Activated CD4-positive, alpha-beta memory T cell treated with anti-CD3 and anti-CD28 coated beads, Interleukin-2, amount 10 ng/mL, durations not matched to agents 7 days and 5 days (primary cell): ENCODE measurements at regions not wholly inside any gene's neighbourhood (a gene's known extent, or its start where the extent isn't known, plus 50 kb on each side); places are given as distances from the start of the nearest gene placed in this dataset.
"Not testable (repeated sequence)": the region's sequence is repeated elsewhere in the genome, so short reads cannot be mapped to it uniquely, and the experiment has no call there.

Source experiments
- CTCF ChIA-PET: fragments of 350-600 bp; sonication (Branson Sonifier 250); formaldehyde crosslinking; loops from one replicate; lab custom pipeline; 2021; ENCODE audit warnings: antibody characterized with exemption, inconsistent platforms; lab: Charles Lee
- POLR2A ChIA-PET: fragments of 350-600 bp; sonication (Branson Sonifier 250); formaldehyde crosslinking; loops from one replicate; lab custom pipeline; 2021; ENCODE audit warnings: antibody characterized with exemption; lab: Charles Lee
- DNase-seq: peaks from one replicate; pipeline ENCODE4 v3.0.0-alpha.2; 2020
- H3K27ac Mint-ChIP-seq: one replicate; pipeline ENCODE4 v1.8.0; 2021; ENCODE audit warnings: mild to moderate bottlenecking, mixed read lengths
- H3K27me3 Mint-ChIP-seq: one replicate; pipeline ENCODE4 v1.8.0; 2021; ENCODE audit warnings: mixed read lengths
- H3K36me3 Mint-ChIP-seq: one replicate; pipeline ENCODE4 v1.8.0; 2021; ENCODE audit warnings: low read depth, mixed read lengths
- H3K4me1 Mint-ChIP-seq: one replicate; pipeline ENCODE4 v1.8.0; 2021; ENCODE audit warnings: mixed read lengths
- H3K4me3 Mint-ChIP-seq: one replicate; pipeline ENCODE4 v1.8.0; 2021; ENCODE audit warnings: mild to moderate bottlenecking, mixed read lengths
- H3K9me3 Mint-ChIP-seq: one replicate; pipeline ENCODE4 v1.8.0; 2021; ENCODE audit warnings: mixed read lengths

DNA sequence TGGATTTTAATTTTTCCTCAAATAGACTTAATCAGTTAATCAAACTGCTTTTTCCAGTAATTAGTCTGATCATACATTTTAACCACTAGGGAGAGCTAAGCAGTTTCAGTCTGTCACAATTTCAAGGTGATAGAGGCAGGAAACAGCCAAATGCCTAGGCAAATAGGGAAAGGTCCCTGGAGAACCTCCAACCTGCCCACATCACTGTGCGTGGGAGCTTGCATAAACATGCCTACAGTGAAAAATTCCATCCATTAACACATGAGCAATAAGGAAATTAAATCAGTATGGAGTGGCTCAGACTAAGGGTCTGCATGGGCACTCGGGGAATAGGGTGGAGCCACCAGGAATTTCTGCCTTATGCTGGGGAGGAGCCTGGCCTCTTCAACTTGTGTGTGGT, 74.6 kb downstream of the AASDHPPT start:
- Mint-ChIP-seq H3K4me3 (no peak overlapping the region), H3K27me3 (peaks cover 7% of the 10 kb centered on the region), H3K27ac (no peak overlapping the region), H3K4me1 (no peaks in the 10 kb centered on the region), H3K36me3 (no peaks in the 10 kb centered on the region), H3K9me3 (peaks cover 1% of the 10 kb centered on the region)
- CTCF ChIA-PET, result interaction anchor here (1.2 to 1.5 kb wide), 2 partner anchors 8 to 10 kb away, joined by 3 read pairs; no protein-coding TSS in a partner anchor
- no peak for DNase-seq
- POLR2A ChIA-PET, result no interaction called here

DNA sequence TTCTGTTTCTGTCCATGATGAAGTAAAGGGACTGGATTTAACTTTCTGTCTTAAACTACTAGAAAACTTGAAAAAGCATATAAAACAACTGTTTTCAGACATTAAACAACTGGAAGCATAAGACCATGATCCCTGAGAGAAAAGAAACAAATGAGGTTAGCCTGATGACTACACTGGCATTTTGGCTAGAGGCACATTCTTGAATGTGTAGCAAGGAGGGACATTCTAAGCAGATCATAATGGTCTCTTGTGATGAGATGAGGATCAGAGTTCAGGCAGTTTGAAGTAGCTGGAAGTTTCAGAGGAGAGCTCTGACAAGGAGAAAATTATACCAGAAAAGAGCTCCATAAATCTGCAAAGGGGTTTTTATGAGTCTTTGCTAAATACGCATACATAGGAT, 75.4 kb downstream of the AASDHPPT start:
- peaks cover 7% of the 10 kb centered on the region for H3K27me3 Mint-ChIP-seq
- no peak overlapping the region for H3K4me3 Mint-ChIP-seq
- no peaks in the 10 kb centered on the region for H3K9me3 Mint-ChIP-seq
- H3K27ac Mint-ChIP-seq, result no peak overlapping the region
- H3K36me3 Mint-ChIP-seq, result no peaks in the 10 kb centered on the region
- CTCF ChIA-PET, result interaction anchor here (1.5 kb wide), 1 partner anchor 7 kb away, joined by 3 read pairs; no protein-coding TSS in a partner anchor
- H3K4me1 Mint-ChIP-seq, result no peaks in the 10 kb centered on the region
- no peak for DNase-seq
- POLR2A ChIA-PET, result no interaction called here

DNA sequence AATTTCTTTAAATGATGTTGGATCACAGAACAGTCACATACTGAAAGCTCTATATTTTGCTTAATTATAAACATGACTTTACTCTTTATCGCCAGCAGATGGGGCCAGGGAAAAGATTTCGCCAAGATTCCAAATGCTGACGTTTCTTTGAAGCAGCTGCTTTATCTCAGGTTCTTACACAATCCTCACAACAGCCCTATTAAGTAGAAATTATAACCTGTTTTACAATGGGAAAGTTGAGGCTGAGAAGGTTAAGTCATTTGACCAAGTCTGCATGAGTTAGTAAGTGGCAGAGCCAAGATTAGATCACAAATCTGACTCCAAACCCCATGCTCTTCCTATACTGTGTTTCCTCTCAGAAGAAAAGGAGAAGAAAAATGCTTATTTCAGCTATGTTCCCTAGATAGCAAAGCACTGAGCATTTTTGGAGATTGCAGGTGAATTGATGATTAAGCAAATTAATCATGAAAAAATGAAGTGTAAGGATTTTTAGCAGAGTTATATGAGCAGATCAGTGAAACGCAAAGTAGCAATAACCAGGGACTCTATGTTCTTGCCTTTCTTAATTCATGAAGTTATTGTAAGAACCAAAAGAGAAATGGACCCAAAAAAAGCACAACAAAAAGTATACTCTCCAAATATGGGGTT, 79.0 kb downstream of the AASDHPPT start:
- ChIA-PET CTCF (interaction anchor here (1.1 kb wide), 1 partner anchor 56 kb away, joined by 3 read pairs; no protein-coding TSS in a partner anchor), POLR2A (no interaction called here)
- H3K4me1 Mint-ChIP-seq, result peaks cover 6% of the 10 kb centered on the region
- peaks cover 5% of the 10 kb centered on the region for H3K27me3 Mint-ChIP-seq
- no peak overlapping the region for H3K4me3 Mint-ChIP-seq
- H3K36me3 Mint-ChIP-seq, result no peaks in the 10 kb centered on the region
- no peak for DNase-seq
- H3K27ac Mint-ChIP-seq, result no peak overlapping the region
- H3K9me3 Mint-ChIP-seq, result peaks cover 3% of the 10 kb centered on the region

DNA sequence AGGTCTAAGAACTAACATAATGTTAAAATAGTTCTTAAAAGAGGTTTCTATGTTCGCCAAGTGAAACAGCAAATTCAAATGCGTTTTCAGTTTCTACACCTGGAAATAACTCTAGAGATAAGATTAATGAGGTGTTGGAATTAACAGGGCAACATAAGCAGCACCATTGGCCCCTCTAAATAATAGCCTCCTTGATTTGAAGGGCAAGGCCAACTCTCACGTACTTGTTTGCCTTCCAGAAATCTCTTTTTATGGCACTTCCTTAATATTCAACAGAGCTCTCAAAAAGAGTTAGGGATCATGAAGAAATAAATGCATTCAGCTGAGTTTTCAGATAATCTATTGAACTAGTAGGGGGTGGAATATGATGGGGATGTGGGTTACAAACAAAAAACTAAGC, 80.9 kb downstream of the AASDHPPT start:
- peaks cover 5% of the 10 kb centered on the region for H3K27me3 Mint-ChIP-seq
- peaks cover 3% of the 10 kb centered on the region for H3K9me3 Mint-ChIP-seq
- no peak overlapping the region for H3K4me3 Mint-ChIP-seq
- peaks cover 6% of the 10 kb centered on the region for H3K4me1 Mint-ChIP-seq
- H3K36me3 Mint-ChIP-seq, result no peaks in the 10 kb centered on the region
- H3K27ac Mint-ChIP-seq, result no peak overlapping the region
- DNase-seq, result no peak
- CTCF ChIA-PET, result no interaction called here
- POLR2A ChIA-PET, result no interaction called here

- Mint-ChIP-seq H3K36me3 (no peaks in the 10 kb centered on the region), H3K27ac (no peak overlapping the region), H3K4me3 (no peak overlapping the region), H3K9me3 (peaks cover 3% of the 10 kb centered on the region), H3K4me1 (peaks cover 6% of the 10 kb centered on the region), H3K27me3 (no peaks in the 10 kb centered on the region)
- POLR2A ChIA-PET, result no interaction called here
- no peak for DNase-seq
- CTCF ChIA-PET, result interaction anchor here (1.1 kb wide), 1 partner anchor 8 kb away, joined by 3 read pairs; no protein-coding TSS in a partner anchor
Measured at GRCh38 chr11:106159836-106160235, 82.4 kb downstream of the AASDHPPT start.

- ChIA-PET CTCF (interaction anchor here (1.1 kb wide), 1 partner anchor 9 kb away, joined by 3 read pairs; no protein-coding TSS in a partner anchor), POLR2A (no interaction called here)
- DNase-seq, result no peak
- H3K27ac Mint-ChIP-seq, result no peak overlapping the region
- no peaks in the 10 kb centered on the region for H3K27me3 Mint-ChIP-seq
- no peaks in the 10 kb centered on the region for H3K36me3 Mint-ChIP-seq
- no peak overlapping the region for H3K4me3 Mint-ChIP-seq
- H3K9me3 Mint-ChIP-seq, result peaks cover 3% of the 10 kb centered on the region
- H3K4me1 Mint-ChIP-seq, result peaks cover 6% of the 10 kb centered on the region
Measured at GRCh38 chr11:106160494-106160893, 83.0 kb downstream of the AASDHPPT start.

- CTCF ChIA-PET, result interaction anchor here (1.2 kb wide), 1 partner anchor 11 kb away, joined by 3 read pairs; no protein-coding TSS in a partner anchor
- peaks cover 7% of the 10 kb centered on the region for H3K9me3 Mint-ChIP-seq
- DNase-seq, result no peak
Measured at GRCh38 chr11:106161775-106162634, 84.5 kb downstream of the AASDHPPT start.

GRCh38 chr11:106167085-106167484, 89.6 kb downstream of the AASDHPPT start:
- Mint-ChIP-seq H3K4me3 (no peak overlapping the region), H3K9me3 (peaks cover 3% of the 10 kb centered on the region), H3K27me3 (no peaks in the 10 kb centered on the region), H3K36me3 (no peaks in the 10 kb centered on the region), H3K27ac (no peak overlapping the region), H3K4me1 (no peaks in the 10 kb centered on the region)
- ChIA-PET CTCF (no interaction called here), POLR2A (no interaction called here)
- no peak for DNase-seq

More at GRCh38 chr11:106161775-106162634, 84.5 kb downstream of the AASDHPPT start:
- Mint-ChIP-seq H3K36me3 (no peaks in the 10 kb centered on the region), H3K4me3 (no peak overlapping the region), H3K4me1 (peaks cover 6% of the 10 kb centered on the region), H3K27ac (no peak overlapping the region), H3K27me3 (no peaks in the 10 kb centered on the region)
- POLR2A ChIA-PET, result no interaction called here

DNA sequence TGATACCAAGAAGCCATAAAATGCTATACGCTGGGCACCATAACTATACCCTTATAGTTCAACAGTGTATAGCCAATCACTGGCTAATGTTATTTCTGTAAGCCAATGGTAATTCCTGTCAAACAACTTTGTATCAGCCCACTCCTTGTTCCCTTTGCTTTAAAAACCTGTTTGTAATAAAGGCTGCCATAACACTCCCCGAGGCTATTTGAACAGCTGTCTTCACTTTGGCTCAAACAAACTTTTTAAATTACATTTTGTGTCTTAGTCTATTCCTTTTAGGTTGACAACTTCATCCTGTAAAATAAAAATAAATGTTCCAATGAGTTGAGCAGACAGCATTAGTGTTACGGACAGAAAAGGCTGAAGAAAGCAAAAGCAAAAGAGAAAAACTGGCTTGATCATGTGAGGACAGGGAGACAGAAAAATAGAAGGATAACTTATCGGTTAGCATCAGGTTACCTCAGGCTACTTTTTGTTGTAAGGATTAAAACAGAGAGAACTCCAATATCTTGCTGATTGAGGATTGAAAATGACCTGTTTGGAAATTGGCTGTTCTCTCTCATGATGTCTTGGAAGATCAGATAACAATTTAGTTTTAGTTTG, 95.0 kb downstream of the AASDHPPT start:
- no peak for DNase-seq
- Mint-ChIP-seq H3K4me1 (no peaks in the 10 kb centered on the region), H3K27ac (no peak overlapping the region), H3K36me3 (no peaks in the 10 kb centered on the region), H3K9me3 (no peaks in the 10 kb centered on the region), H3K27me3 (no peaks in the 10 kb centered on the region), H3K4me3 (no peak overlapping the region)
- ChIA-PET POLR2A (no interaction called here), CTCF (no interaction called here)

DNA sequence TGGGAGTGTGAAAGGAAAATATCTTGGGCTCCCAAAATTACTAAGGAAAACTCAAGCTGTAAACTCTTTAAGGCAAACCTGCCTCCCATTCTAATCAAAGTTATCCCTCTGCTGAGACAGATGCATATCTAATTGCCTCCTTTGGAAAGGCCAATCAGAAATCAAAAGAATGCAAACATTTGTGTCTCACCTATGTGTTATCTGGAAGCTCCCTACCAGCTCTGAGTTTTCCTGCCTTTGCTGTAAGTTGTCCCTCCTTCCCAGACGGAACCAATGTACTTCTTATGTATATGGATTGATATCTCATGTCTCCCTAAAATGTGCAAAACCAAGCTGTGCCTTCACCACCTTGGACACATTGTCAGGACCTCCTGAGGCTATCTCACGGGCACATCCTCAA, 95.8 kb downstream of the AASDHPPT start:
- no peaks in the 10 kb centered on the region for H3K36me3 Mint-ChIP-seq
- H3K27ac Mint-ChIP-seq, result no peak overlapping the region
- H3K4me3 Mint-ChIP-seq, result no peak overlapping the region
- POLR2A ChIA-PET, result no interaction called here
- no peaks in the 10 kb centered on the region for H3K4me1 Mint-ChIP-seq
- CTCF ChIA-PET, result no interaction called here
- H3K9me3 Mint-ChIP-seq, result no peaks in the 10 kb centered on the region
- no peaks in the 10 kb centered on the region for H3K27me3 Mint-ChIP-seq
- no peak for DNase-seq

DNA sequence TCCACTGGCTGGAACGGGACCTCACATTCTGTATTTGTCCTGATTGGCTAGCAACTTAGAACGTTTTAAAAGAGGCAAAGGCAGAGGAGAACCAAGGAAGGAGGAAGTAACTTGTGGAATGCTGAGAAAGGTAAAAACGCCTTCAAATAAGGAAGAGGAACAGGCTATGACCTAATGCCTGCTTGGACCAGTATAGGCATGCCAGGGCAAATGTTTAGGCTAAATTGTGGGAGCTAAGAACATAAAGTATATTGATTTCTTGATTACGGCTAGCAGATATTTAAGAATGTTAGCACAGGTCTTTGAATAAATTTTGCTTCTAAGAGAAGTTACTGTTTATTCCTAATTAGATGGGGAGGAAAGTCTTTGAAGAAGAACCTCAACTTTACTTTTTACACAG, 96.5 kb downstream of the AASDHPPT start:
- H3K27me3 Mint-ChIP-seq, H3K9me3 Mint-ChIP-seq, H3K4me3 Mint-ChIP-seq, POLR2A ChIA-PET, H3K27ac Mint-ChIP-seq, CTCF ChIA-PET, DNase-seq, H3K4me1 Mint-ChIP-seq, H3K36me3 Mint-ChIP-seq: not testable (repeated sequence)

DNA sequence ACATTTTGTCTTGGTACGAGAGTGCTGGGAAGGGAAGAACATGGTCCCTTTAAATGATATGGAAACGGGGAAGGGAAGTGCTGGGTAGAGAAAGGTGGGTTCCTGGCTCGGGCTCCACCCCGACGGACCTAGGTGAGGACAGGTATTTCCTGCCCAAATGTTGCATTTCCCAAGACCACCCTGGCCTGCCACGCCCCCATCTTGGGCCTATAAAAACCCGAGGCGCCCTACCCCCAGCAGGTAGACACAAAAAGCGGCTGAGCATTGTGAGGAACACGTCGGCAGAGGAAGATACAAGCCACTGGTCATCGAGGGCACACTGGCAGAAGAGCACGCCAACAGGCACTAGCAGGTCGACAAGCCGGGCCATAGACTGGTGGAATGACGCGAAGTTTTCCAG, 99.4 kb downstream of the AASDHPPT start:
- Mint-ChIP-seq H3K4me3 (no peak overlapping the region), H3K4me1 (no peaks in the 10 kb centered on the region), H3K36me3 (no peaks in the 10 kb centered on the region), H3K27ac (no peak overlapping the region), H3K9me3 (peaks cover 4% of the 10 kb centered on the region), H3K27me3 (no peaks in the 10 kb centered on the region)
- POLR2A ChIA-PET, result no interaction called here
- DNase-seq, result no peak
- CTCF ChIA-PET, result no interaction called here

DNA sequence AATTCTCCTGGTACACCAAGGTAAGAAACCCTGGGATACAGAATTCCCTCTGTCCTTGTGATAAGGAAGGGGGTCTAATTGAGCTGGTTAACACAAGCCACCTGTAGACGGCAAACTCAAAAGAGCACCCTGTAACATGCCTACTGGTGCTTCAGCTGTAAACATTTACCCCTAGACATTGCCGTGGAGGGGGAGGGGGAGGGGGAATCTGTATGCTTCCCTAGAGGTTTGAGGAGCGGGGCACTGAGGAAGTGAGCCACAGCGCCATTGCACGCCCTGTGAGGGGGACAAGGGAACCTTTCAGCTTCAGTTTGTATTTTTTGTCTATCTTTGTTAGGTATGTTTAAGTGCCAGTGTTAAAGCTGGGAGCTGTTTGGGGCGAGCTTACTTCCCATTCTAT, 99.8 kb downstream of the AASDHPPT start:
- Mint-ChIP-seq H3K4me3 (no peak overlapping the region), H3K27me3 (no peaks in the 10 kb centered on the region), H3K9me3 (peaks cover 4% of the 10 kb centered on the region), H3K27ac (no peak overlapping the region), H3K36me3 (no peaks in the 10 kb centered on the region), H3K4me1 (no peaks in the 10 kb centered on the region)
- no peak for DNase-seq
- CTCF ChIA-PET, result no interaction called here
- POLR2A ChIA-PET, result no interaction called here
